GM23248 (cell line): ENCODE measurements at regions not wholly inside any gene's neighbourhood (a gene's known extent, or its start where the extent isn't known, plus 50 kb on each side); places are given as distances from the start of the nearest gene placed in this dataset.

Source experiments
- EZH2 ChIP-seq: fragments of 200-600 bp; sonication (generic); IDR thresholded peaks from 2 replicates; pipeline ENCODE4 v1.6.1; 2018; ENCODE audit warnings: antibody characterized with exemption, mild to moderate bottlenecking; ENCODE audit not compliant: insufficient read depth, poor library complexity, severe bottlenecking
- EZH2phosphoT487 ChIP-seq: fragments of 200-600 bp; sonication (generic); IDR thresholded peaks from 2 replicates; pipeline ENCODE4 v1.6.1; 2018; ENCODE audit warnings: antibody characterized with exemption, moderate library complexity, mild to moderate bottlenecking, low read depth; ENCODE audit not compliant: insufficient read depth

GRCh38 chr2:194135463-194135862 is 1521.6 kb upstream of the SLC39A10 start:
- TF ChIP-seq EZH2 (no peak), EZH2phosphoT487 (no peak)
